Esophagus muscularis mucosa (tissue), 4 donors: ENCODE measurements at regions not wholly inside any gene's neighbourhood (a gene's known extent, or its start where the extent isn't known, plus 50 kb on each side); places are given as distances from the start of the nearest gene placed in this dataset.

Experiments used
- DNase-seq: peaks from one replicate; pipeline ENCODE4 v3.0.0-alpha.2; 2017; ENCODE audit errors: extremely low spot score
- H3K27ac ChIP-seq, 4 donors: fragments of 200-600 bp; sonication (generic); replicated peaks in 1 of 4; 1 replicate in 3 of 4; 2 replicates in 1 of 4; pipeline ENCODE4 v1.5.1; 2016 to 2019; ENCODE audit warnings: mild to moderate bottlenecking in 1 of 4
- H3K27me3 ChIP-seq, 4 donors: fragments of 200-600 bp; sonication (generic); one replicate each; pipeline versions ENCODE4 v1.5.1 to v1.6.0; 2016 to 2019
- H3K36me3 ChIP-seq, 4 donors: fragments of 200-600 bp; sonication (generic); one replicate each; pipeline ENCODE4 v1.5.1; 2016 to 2019
- H3K4me1 ChIP-seq, 4 donors: fragments of 200-600 bp; sonication (generic); one replicate each; pipeline ENCODE4 v1.5.1; 2016 to 2019
- H3K4me3 ChIP-seq, 4 donors: fragments of 200-600 bp; sonication (generic); 1 replicate in 2 of 4; 2 replicates in 2 of 4; pipeline ENCODE4 v1.5.1; 2016 to 2019; ENCODE audit warnings: mild to moderate bottlenecking in 4 of 4, moderate library complexity in 1 of 4
- H3K9me3 ChIP-seq, 4 donors: fragments of 200-600 bp; sonication (generic); 1 replicate in 3 of 4; 2 replicates in 1 of 4; pipeline ENCODE4 v1.5.1; 2016 to 2019
- CTCF ChIP-seq, 3 experiments: fragments of 200-600 bp in 2 of 3; fragments of 450-650 bp in 1 of 3; sonication (generic) in 2 of 3; IDR thresholded peaks; one replicate each; pipeline ENCODE4 v1.5.1; 2017 to 2019; ENCODE audit warnings: antibody characterized with exemption in 3 of 3, mild to moderate bottlenecking in 2 of 3, moderate library complexity in 1 of 3
- EP300 ChIP-seq: sonication (generic); formaldehyde crosslinking; IDR thresholded peaks from one replicate; pipeline ENCODE4 v1.6.1; 2017; ENCODE audit warnings: antibody characterized with exemption
- POLR2A ChIP-seq: fragments of 450-650 bp; IDR thresholded peaks from one replicate; pipeline ENCODE4 v1.6.1; 2017; ENCODE audit warnings: antibody characterized with exemption, moderate library complexity, mild to moderate bottlenecking, low read depth
- POLR2AphosphoS5 ChIP-seq, 2 donors: sonication (generic); formaldehyde crosslinking; IDR thresholded peaks; one replicate each; pipeline ENCODE4 v1.6.1; 2017; ENCODE audit warnings: antibody characterized with exemption in 2 of 2
- WGBS: methylation state at CpG from one replicate; pipeline ENCODE4 v1.1.5; 2018; 5-methylcytosine and 5-hydroxymethylcytosine counted together
- intact Hi-C: fragments of 100-400 bp; cut with DNase I; formaldehyde crosslinking; loops from one replicate; pipeline ENCODE4 v1.15.1; 2023

- Histone ChIP-seq H3K4me1 (peaks cover 4 to 14% (median 6%) of the 10 kb centered on the region in 4 donors), H3K36me3 (no peaks in the 10 kb centered on the region), H3K4me3 (no peak overlapping the region), H3K27ac (no peak overlapping the region), H3K9me3 (no peaks in the 10 kb centered on the region), H3K27me3 (no peaks in the 10 kb centered on the region)
- 76% methylated on average over 5 of the region's 7 CpGs for WGBS
- no peak for DNase-seq
- intact Hi-C loops: no loop called here
- no peak for TF ChIP-seq CTCF (IDR thresholded peaks at IDR 0.05)
- TF ChIP-seq POLR2AphosphoS5 (IDR thresholded peaks at IDR 0.05): no peak
- TF ChIP-seq EP300: no peak
- TF ChIP-seq POLR2A: no peak
Observed at GRCh38 chr1:93738075-93738622, 56.5 kb upstream of the BCAR3 start.

GRCh38 chr1:93735722-93736121 lies 54.1 kb upstream of the BCAR3 start:
- Histone ChIP-seq H3K4me3 (no peak overlapping the region), H3K36me3 (no peaks in the 10 kb centered on the region), H3K27ac (no peak overlapping the region), H3K4me1 (peaks cover under 1 to 10% (median 5%) of the 10 kb centered on the region in 4 donors), H3K9me3 (no peaks in the 10 kb centered on the region), H3K27me3 (no peaks in the 10 kb centered on the region)
- 92% methylated on average over 3 of the region's 3 CpGs for WGBS
- no peak for TF ChIP-seq POLR2A
- TF ChIP-seq CTCF (IDR thresholded peaks at IDR 0.05): no peak
- no peak for TF ChIP-seq POLR2AphosphoS5 (IDR thresholded peaks at IDR 0.05)
- no peak for TF ChIP-seq EP300
- DNase-seq: no peak
- intact Hi-C loops: no loop called here

GRCh38 chr1:93734999-93735398 lies 53.4 kb upstream of the BCAR3 start:
- intact Hi-C loops: no loop called here
- H3K27ac ChIP-seq: no peak overlapping the region
- H3K4me3 ChIP-seq: no peak overlapping the region
- no peaks in the 10 kb centered on the region for H3K9me3 ChIP-seq
- H3K4me1 ChIP-seq: peaks cover 0 to 3% (median under 1%) of the 10 kb centered on the region in 4 donors
- no peak for DNase-seq
- 90% methylated on average over 2 of the region's 2 CpGs for WGBS
- no peak for TF ChIP-seq POLR2AphosphoS5 (IDR thresholded peaks at IDR 0.05)
- TF ChIP-seq EP300: no peak
- TF ChIP-seq POLR2A: no peak
- no peak for TF ChIP-seq CTCF (IDR thresholded peaks at IDR 0.05)
- H3K36me3 ChIP-seq: no peaks in the 10 kb centered on the region
- no peaks in the 10 kb centered on the region for H3K27me3 ChIP-seq

- DNase-seq: no peak
- intact Hi-C loops: no loop called here
- TF ChIP-seq POLR2AphosphoS5 (IDR thresholded peaks at IDR 0.05): no peak
- no peak for TF ChIP-seq POLR2A
- no peak for TF ChIP-seq EP300
- no peak for TF ChIP-seq CTCF (IDR thresholded peaks at IDR 0.05)
- Histone ChIP-seq H3K4me3 (no peak overlapping the region), H3K4me1 (peaks cover 0 to under 1% (median 0%) of the 10 kb centered on the region in 4 donors), H3K27ac (no peak overlapping the region), H3K27me3 (no peaks in the 10 kb centered on the region), H3K36me3 (no peaks in the 10 kb centered on the region), H3K9me3 (no peaks in the 10 kb centered on the region)
- 94% methylated on average over 7 of the region's 7 CpGs for whole genome bisulfite sequencing
Observed at GRCh38 chr1:93733340-93733739, 51.7 kb upstream of the BCAR3 start.

GRCh38 chr1:93732514-93732913 lies 50.9 kb upstream of the BCAR3 start:
- TF ChIP-seq POLR2AphosphoS5 (IDR thresholded peaks at IDR 0.05) (no peak), EP300 (no peak), POLR2A (no peak), CTCF (IDR thresholded peaks at IDR 0.05) (no peak)
- Histone ChIP-seq H3K4me3 (no peak overlapping the region), H3K4me1 (no peaks in the 10 kb centered on the region), H3K36me3 (no peaks in the 10 kb centered on the region), H3K27ac (no peak overlapping the region), H3K27me3 (no peaks in the 10 kb centered on the region), H3K9me3 (no peaks in the 10 kb centered on the region)
- 45% methylated on average over 4 of the region's 4 CpGs for WGBS
- intact Hi-C loops: no loop called here
- no peak for DNase-seq
